ENCODE measurements at regions not wholly inside any gene's neighbourhood (a gene's known extent, or its start where the extent isn't known, plus 50 kb on each side); places are given as distances from the start of the nearest gene placed in this dataset.

- no peak for TF ChIP-seq CTCF (IDR thresholded peaks at IDR 0.05)
- TF ChIP-seq EZH2phosphoT487 (IDR thresholded peaks at IDR 0.05) = no peak
- TF ChIP-seq EZH2 (IDR thresholded peaks at IDR 0.05) = no peak
These were observed 629.8 kb upstream of the CDH18 start for GRCh38 chr5:20617841-20618240.

Data from neural progenitor cell (in vitro differentiated cells).